ENCODE measurements at regions not wholly inside any gene's neighbourhood (a gene's known extent, or its start where the extent isn't known, plus 50 kb on each side); places are given as distances from the start of the nearest gene placed in this dataset.

- TF ChIP-seq POLR2A (IDR thresholded peaks at IDR 0.05) (no peak), CTCF (IDR thresholded peaks at IDR 0.05) (no peak)
- H3K9me3 ChIP-seq, result no peaks in the 10 kb centered on the region
- no peak overlapping the region for H3K4me3 ChIP-seq
- DNase-seq, result no peak
- no peaks in the 10 kb centered on the region for H3K36me3 ChIP-seq
- no peaks in the 10 kb centered on the region for H3K27me3 ChIP-seq
- no peaks in the 10 kb centered on the region for H3K4me1 ChIP-seq
- no peak overlapping the region for H3K27ac ChIP-seq
Observed at GRCh38 chr5:158270996-158271554, 412.1 kb upstream of the CLINT1 start.

DNA sequence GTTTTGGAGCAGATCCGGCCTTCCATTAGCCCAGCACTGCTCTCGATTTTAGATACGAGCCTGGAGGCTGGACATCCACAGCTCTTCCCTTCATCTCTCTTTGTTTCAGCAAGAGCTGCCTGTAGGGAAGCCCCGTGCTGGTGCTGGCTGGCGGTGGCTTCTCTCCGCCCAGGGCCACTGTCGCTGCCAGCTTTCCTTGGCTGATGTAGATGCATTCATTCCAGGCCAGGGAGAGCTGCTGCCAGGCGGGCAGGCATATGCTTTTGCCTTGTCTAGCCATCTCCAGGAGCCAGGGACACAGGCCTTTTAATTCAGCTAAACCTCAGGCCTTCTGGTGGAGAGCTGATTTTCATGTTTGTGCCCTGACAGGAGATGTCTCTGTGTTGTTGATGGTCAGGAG, 409.3 kb upstream of the CLINT1 start:
- no peak for TF ChIP-seq POLR2A (IDR thresholded peaks at IDR 0.05)
- no peak for TF ChIP-seq CTCF (IDR thresholded peaks at IDR 0.05)
- H3K36me3 ChIP-seq, result no peaks in the 10 kb centered on the region

DNA sequence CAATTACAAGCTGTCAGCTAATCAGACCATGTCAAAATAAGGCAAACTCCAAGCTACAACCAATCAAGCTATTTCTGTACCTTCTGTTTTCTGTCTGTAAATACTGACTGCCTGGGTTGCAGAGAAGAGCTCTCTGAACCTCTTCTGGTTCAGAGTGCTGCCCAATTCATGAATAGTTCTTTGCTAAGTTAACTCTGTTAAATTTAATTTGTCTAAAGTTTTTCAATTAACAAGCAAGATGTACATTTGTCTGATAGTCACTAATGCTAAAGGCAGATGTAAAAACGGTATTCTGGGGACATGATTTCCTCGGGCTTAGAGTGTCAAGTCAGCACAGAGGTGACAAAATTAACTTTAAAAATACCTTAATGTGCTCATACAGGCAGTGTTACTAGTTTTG, 408.3 kb upstream of the CLINT1 start:
- H3K27ac ChIP-seq, result no peak overlapping the region
- no peak for TF ChIP-seq POLR2A (IDR thresholded peaks at IDR 0.05)
- no peak for TF ChIP-seq CTCF (IDR thresholded peaks at IDR 0.05)
- no peak overlapping the region for H3K4me3 ChIP-seq
- no peaks in the 10 kb centered on the region for H3K4me1 ChIP-seq
- H3K9me3 ChIP-seq, result no peaks in the 10 kb centered on the region
- no peak for DNase-seq
- H3K36me3 ChIP-seq, result no peaks in the 10 kb centered on the region
- H3K27me3 ChIP-seq, result no peaks in the 10 kb centered on the region

More for the DNA sequence above, 409.3 kb upstream of the CLINT1 start:
- no peak overlapping the region for H3K27ac ChIP-seq
- H3K27me3 ChIP-seq, result no peaks in the 10 kb centered on the region
- no peak for DNase-seq
- H3K4me3 ChIP-seq, result no peak overlapping the region
- no peaks in the 10 kb centered on the region for H3K9me3 ChIP-seq
- H3K4me1 ChIP-seq, result no peaks in the 10 kb centered on the region

GRCh38 chr5:158265931-158266700, 407.2 kb upstream of the CLINT1 start:
- H3K27ac ChIP-seq, result no peak overlapping the region
- H3K27me3 ChIP-seq, result no peaks in the 10 kb centered on the region
- H3K4me1 ChIP-seq, result no peaks in the 10 kb centered on the region
- H3K9me3 ChIP-seq, result no peaks in the 10 kb centered on the region
- H3K4me3 ChIP-seq, result no peak overlapping the region
- H3K36me3 ChIP-seq, result no peaks in the 10 kb centered on the region
- TF ChIP-seq CTCF (IDR thresholded peaks at IDR 0.05) (no peak), POLR2A (IDR thresholded peaks at IDR 0.05) (no peak)
- no peak for DNase-seq

- no peak overlapping the region for H3K27ac ChIP-seq
- no peaks in the 10 kb centered on the region for H3K9me3 ChIP-seq
- H3K4me3 ChIP-seq, result no peak overlapping the region
- no peaks in the 10 kb centered on the region for H3K27me3 ChIP-seq
- TF ChIP-seq POLR2A (IDR thresholded peaks at IDR 0.05), result no peak
- TF ChIP-seq CTCF (IDR thresholded peaks at IDR 0.05), result no peak
- H3K4me1 ChIP-seq, result no peaks in the 10 kb centered on the region
- no peaks in the 10 kb centered on the region for H3K36me3 ChIP-seq
- DNase-seq, result no peak
Observed at GRCh38 chr5:158265346-158265745, 406.4 kb upstream of the CLINT1 start.

Data from Peyer's patch (tissue), 4 donors.